IMR-90 (cell line): ENCODE measurements at regions not wholly inside any gene's neighbourhood (a gene's known extent, or its start where the extent isn't known, plus 50 kb on each side); places are given as distances from the start of the nearest gene placed in this dataset.
"Not testable (repeated sequence)": the region's sequence is repeated elsewhere in the genome, so short reads cannot be mapped to it uniquely, and the experiment has no call there.

Experiments
- FOS ChIP-seq: fragments of 150-350 bp; IDR thresholded peaks from 2 replicates; pipeline ENCODE4 v1.6.1; 2016; ENCODE audit warnings: low read depth, low read length
- NFE2L2 ChIP-seq: fragments of 150-350 bp; IDR thresholded peaks from 2 replicates; pipeline ENCODE4 v1.6.1; 2016; ENCODE audit warnings: low read depth, mild to moderate bottlenecking, low read length
- POLR2A ChIP-seq: IDR thresholded peaks from 2 replicates; pipeline ENCODE4 v1.6.1; 2012; ENCODE audit warnings: mild to moderate bottlenecking, low read depth, low read length
- RCOR1 ChIP-seq: IDR thresholded peaks from 2 replicates; pipeline ENCODE4 v1.6.1; 2012; ENCODE audit warnings: mild to moderate bottlenecking, low read length, improper control_type of control experiment; ENCODE audit not compliant: insufficient replicate concordance
- TF ChIP-seq, protein P1 (sequence below): conservative IDR thresholded peaks from 2 replicates; pipeline ENCODE4 v1.5.1; 2012; ENCODE audit warnings: mild to moderate bottlenecking, low read depth, low read length, improper control_type of control experiment
- TF ChIP-seq, protein P2 (sequence below): fragments of 150-350 bp; IDR thresholded peaks from 2 replicates; pipeline ENCODE4 v1.6.1; 2017; ENCODE audit warnings: mild to moderate bottlenecking, antibody characterized with exemption, low read length, low read depth

DNA sequence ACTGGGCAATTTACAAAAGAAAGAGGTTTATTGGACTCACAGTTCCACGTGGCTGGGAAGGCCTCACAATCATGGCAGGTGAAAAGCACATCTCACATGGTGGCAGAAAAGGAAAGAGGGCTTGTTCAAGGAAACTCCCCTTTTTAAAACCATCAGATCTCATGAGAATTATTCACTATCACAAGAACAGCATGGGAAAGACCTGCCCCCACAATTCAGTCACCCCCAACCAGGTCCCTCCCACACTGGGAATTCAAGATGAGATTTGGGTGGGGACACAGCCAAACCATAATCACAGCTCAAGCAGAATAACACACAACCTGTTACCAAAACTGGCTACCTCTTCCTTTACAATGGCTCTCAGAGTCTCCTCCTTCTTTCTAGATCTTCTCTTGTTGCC is 85.5 kb downstream of the VCPKMT start:
- TF ChIP-seq, protein P1, sequence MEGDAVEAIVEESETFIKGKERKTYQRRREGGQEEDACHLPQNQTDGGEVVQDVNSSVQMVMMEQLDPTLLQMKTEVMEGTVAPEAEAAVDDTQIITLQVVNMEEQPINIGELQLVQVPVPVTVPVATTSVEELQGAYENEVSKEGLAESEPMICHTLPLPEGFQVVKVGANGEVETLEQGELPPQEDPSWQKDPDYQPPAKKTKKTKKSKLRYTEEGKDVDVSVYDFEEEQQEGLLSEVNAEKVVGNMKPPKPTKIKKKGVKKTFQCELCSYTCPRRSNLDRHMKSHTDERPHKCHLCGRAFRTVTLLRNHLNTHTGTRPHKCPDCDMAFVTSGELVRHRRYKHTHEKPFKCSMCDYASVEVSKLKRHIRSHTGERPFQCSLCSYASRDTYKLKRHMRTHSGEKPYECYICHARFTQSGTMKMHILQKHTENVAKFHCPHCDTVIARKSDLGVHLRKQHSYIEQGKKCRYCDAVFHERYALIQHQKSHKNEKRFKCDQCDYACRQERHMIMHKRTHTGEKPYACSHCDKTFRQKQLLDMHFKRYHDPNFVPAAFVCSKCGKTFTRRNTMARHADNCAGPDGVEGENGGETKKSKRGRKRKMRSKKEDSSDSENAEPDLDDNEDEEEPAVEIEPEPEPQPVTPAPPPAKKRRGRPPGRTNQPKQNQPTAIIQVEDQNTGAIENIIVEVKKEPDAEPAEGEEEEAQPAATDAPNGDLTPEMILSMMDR = not testable (repeated sequence)
- TF ChIP-seq, protein P2, sequence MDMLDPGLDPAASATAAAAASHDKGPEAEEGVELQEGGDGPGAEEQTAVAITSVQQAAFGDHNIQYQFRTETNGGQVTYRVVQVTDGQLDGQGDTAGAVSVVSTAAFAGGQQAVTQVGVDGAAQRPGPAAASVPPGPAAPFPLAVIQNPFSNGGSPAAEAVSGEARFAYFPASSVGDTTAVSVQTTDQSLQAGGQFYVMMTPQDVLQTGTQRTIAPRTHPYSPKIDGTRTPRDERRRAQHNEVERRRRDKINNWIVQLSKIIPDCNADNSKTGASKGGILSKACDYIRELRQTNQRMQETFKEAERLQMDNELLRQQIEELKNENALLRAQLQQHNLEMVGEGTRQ = not testable (repeated sequence)
- TF ChIP-seq FOS, NFE2L2, POLR2A, RCOR1: not testable (repeated sequence)
